Fibroblast of the conjunctiva (primary cell): ENCODE measurements at regions not wholly inside any gene's neighbourhood (a gene's known extent, or its start where the extent isn't known, plus 50 kb on each side); places are given as distances from the start of the nearest gene placed in this dataset.

Experiments
- DNase-seq: peaks from one replicate; pipeline ENCODE4 v3.0.0-alpha.2; 2010; ENCODE audit warnings: low read depth

DNA sequence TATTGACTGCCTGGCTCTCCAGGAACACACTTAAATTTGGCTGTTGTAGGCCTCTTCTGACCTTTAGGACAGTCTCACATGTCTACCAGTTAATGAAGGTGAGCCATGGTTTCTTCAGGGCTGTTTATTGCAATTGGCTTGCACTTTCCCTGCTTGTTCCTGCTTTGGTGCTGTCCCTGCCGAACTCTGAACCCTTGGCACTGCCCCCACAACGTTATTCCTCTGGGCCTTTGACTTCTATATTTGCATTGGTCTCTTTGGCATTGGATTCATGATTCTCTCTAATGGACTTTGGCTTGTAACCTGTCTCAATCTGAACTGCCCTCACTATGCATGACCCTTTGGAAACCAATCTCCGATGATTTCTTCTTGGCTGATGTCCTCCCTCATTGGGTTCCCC is 299.4 kb downstream of the UTP18 start:
- DNase-seq: no peak

DNA sequence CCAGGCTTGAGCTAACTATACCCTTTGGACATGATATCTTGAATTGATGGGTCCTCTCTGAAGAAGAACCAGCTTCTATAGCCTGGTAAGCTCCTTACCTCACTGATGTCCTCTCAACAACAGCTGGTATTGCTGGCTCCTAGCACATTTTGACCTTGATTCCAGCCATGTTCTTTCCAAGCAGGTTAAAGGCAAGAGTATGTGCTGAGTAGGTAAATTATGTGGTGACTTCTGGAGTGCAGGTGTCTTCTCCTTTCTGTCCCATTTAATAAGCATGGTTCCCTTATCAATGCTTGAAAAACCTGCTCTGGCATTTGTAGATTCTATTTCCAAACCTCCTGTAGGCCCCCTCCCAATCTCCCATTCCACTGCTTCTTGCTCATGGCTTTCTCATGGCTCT is 300.1 kb downstream of the UTP18 start:
- no peak for DNase-seq

DNA sequence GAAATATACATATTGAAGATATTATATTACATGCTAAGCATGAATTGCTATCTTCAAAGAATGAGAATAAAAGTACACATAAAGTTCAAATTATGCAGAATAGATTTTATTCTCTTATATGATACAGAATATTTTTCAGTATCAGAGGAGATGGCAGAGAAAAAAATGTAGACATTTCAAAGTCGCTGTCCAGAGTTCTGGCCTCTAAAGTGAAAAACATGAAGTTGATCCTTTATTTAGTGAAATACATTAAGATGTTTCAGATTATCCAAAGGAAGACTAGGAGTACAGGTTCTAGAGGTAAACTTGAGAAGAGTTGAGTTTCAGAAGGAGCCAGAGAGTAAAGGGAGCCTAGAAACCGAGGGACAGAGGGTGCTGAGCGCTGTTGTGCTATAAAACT is 303.6 kb downstream of the UTP18 start:
- no peak for DNase-seq

DNA sequence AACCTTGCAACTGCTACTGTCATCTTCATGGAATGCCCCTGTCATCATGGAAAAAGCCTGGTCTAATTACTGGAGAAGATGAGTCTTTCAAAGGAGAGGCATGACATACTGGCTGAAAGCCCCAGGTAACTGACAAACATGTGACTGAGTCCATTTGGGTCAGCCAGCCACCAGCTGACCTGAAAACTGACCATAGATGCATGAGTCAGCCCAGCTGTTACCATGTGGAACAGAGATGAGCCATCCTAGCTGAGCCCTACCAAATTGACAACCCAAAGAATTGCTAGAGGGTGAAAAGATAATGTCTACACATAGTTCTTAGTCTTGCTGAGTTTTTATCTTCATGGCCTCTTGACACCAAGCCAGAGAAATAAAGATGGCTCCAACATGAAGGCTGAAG is 311.8 kb downstream of the UTP18 start:
- no peak for DNase-seq
